Endothelial cell of umbilical vein (primary cell): ENCODE measurements at regions not wholly inside any gene's neighbourhood (a gene's known extent, or its start where the extent isn't known, plus 50 kb on each side); places are given as distances from the start of the nearest gene placed in this dataset.

ENCODE experiments used
- BruUV-seq: library from RNA; stranded (reverse); fragments of 400-500 nt; replicated peaks from 2 replicates; lab custom pipeline; 2021; lab: Mats Ljungman, UMichigan
- CTCF ChIA-PET: fragments of 300-600, 350-600 bp; sonication (Branson Sonifier 250); formaldehyde crosslinking; loops from one replicate; lab custom pipeline; 2021; ENCODE audit warnings: antibody characterized with exemption, inconsistent platforms; lab: Charles Lee
- POLR2A ChIA-PET: fragments of 300-600, 350-600 bp; sonication (Branson Sonifier 250); formaldehyde crosslinking; loops from one replicate; lab custom pipeline; 2021; ENCODE audit warnings: antibody characterized with exemption, inconsistent platforms; lab: Charles Lee
- DNase-seq: peaks from one replicate; pipeline ENCODE4 v3.0.0-alpha.2; 2011; ENCODE audit warnings: low read depth, low spot score
- FAIRE-seq: peaks from 2 replicates; lab custom pipeline; 2011; peaks lifted over from hg19 to GRCh38; lab: Jason Lieb, UNC
- H2AFZ ChIP-seq: 2 replicates; pipeline ENCODE4 v1.6.0; 2012; ENCODE audit warnings: low read depth, low read length, control low read depth, inconsistent platforms
- H3K27ac ChIP-seq: 2 replicates; pipeline ENCODE4 v1.5.1; 2011; ENCODE audit warnings: low read depth, mild to moderate bottlenecking, control low read depth, low read length, moderate library complexity; ENCODE audit not compliant: insufficient read depth
- H3K27me3 ChIP-seq, 2 experiments: 2 replicates each; pipeline versions ENCODE4 v1.6.0 to v1.6.1; 2011; ENCODE audit warnings: low read length in 2 of 2, mixed read lengths in 1 of 2; ENCODE audit not compliant: control insufficient read depth in 2 of 2, insufficient read depth in 2 of 2
- H3K36me3 ChIP-seq, 2 experiments: 2 replicates in 1 of 2; 3 replicates in 1 of 2; pipeline ENCODE4 v1.5.1; 2011; ENCODE audit warnings: low read length in 2 of 2, mild to moderate bottlenecking in 1 of 2, moderate library complexity in 1 of 2; ENCODE audit not compliant: control insufficient read depth in 2 of 2, insufficient read depth in 2 of 2; ENCODE audit errors: extremely low read depth in 1 of 2
- H3K4me1 ChIP-seq: 3 replicates; pipeline ENCODE4 v1.5.1; 2011; ENCODE audit warnings: mild to moderate bottlenecking, low read length; ENCODE audit not compliant: control insufficient read depth, insufficient read depth; ENCODE audit errors: extremely low read depth
- H3K4me2 ChIP-seq: 2 replicates; pipeline ENCODE4 v1.6.1; 2011; ENCODE audit warnings: low read length, control low read depth, mixed read lengths; ENCODE audit not compliant: insufficient read depth
- H3K4me3 ChIP-seq, 3 experiments: fragments of 200-600 bp in 1 of 3; sonication (generic), shearing (Covaris generic) in 1 of 3; replicated peaks in 1 of 3; 2 replicates each; pipeline ENCODE4 v1.5.1; 2011 to 2016; ENCODE audit warnings: control low read depth in 3 of 3, low read length in 3 of 3, mild to moderate bottlenecking in 2 of 3, inconsistent platforms in 1 of 3, low read depth in 1 of 3, moderate library complexity in 1 of 3; ENCODE audit not compliant: insufficient read depth in 1 of 3
- H3K79me2 ChIP-seq: 2 replicates; pipeline ENCODE4 v1.6.0; 2012; ENCODE audit warnings: low read length, inconsistent platforms; ENCODE audit not compliant: control insufficient read depth, insufficient read depth
- H3K9ac ChIP-seq: replicated peaks from 2 replicates; pipeline ENCODE3; 2011; ENCODE audit warnings: low read length, control low read depth; ENCODE audit not compliant: insufficient read depth; ENCODE audit errors: extremely low read depth
- H3K9me1 ChIP-seq: replicated peaks from 3 replicates; pipeline ENCODE4 v1.6.0; 2011; ENCODE audit warnings: mild to moderate bottlenecking, low read length; ENCODE audit not compliant: control insufficient read depth, insufficient read depth; ENCODE audit errors: extremely low read depth
- H3K9me3 ChIP-seq: replicated peaks from 2 replicates; pipeline ENCODE4 v1.5.1; 2012; ENCODE audit warnings: low read length, inconsistent platforms; ENCODE audit not compliant: control insufficient read depth, insufficient read depth
- H4K20me1 ChIP-seq: replicated peaks from 2 replicates; pipeline ENCODE3; 2011; ENCODE audit warnings: mild to moderate bottlenecking, low read length; ENCODE audit not compliant: control insufficient read depth, insufficient read depth; ENCODE audit errors: extremely low read depth
- EZH2 ChIP-seq: IDR thresholded peaks from 2 replicates; pipeline ENCODE4 v1.6.1; 2012; ENCODE audit warnings: borderline replicate concordance, low read depth, mild to moderate bottlenecking, moderate library complexity, low read length, inconsistent platforms; ENCODE audit not compliant: severe bottlenecking
- FOS ChIP-seq: IDR thresholded peaks from 2 replicates; pipeline ENCODE4 v1.6.1; 2011; ENCODE audit warnings: mild to moderate bottlenecking, low read length, moderate library complexity, borderline replicate concordance; ENCODE audit not compliant: insufficient read depth
- GATA2 ChIP-seq: IDR thresholded peaks from 2 replicates; pipeline ENCODE4 v1.7.0; 2011; ENCODE audit warnings: low read depth, mild to moderate bottlenecking, moderate library complexity, mixed read lengths, low read length; ENCODE audit not compliant: insufficient read length, insufficient read depth
- JUN ChIP-seq: IDR thresholded peaks from 2 replicates; pipeline ENCODE4 v1.6.1; 2011; ENCODE audit warnings: borderline replicate concordance, low read depth; ENCODE audit not compliant: insufficient read length, insufficient read depth
- MYC ChIP-seq: IDR thresholded peaks from one replicate; pipeline ENCODE4 v1.6.1; 2011; ENCODE audit warnings: mild to moderate bottlenecking, low read depth, low read length
- dilution Hi-C: fragments of 300-500 bp; cut with MboI; formaldehyde crosslinking; loops from one replicate; pipeline ENCODE4 v1.15.0; 2019; ENCODE audit warnings: low sequenced_read_pairs; ENCODE audit not compliant: extremely low pct_ligation_motif_present
- intact Hi-C: fragments of 100-400 bp; cut with micrococcal nuclease; formaldehyde crosslinking; loops from one replicate; pipeline ENCODE4 v1.10.0; 2022
- TF ChIP-seq, protein P1 (sequence below): IDR thresholded peaks from 2 replicates; pipeline ENCODE4 v1.6.1; 2011; ENCODE audit not compliant: insufficient read depth, insufficient read length

DNA sequence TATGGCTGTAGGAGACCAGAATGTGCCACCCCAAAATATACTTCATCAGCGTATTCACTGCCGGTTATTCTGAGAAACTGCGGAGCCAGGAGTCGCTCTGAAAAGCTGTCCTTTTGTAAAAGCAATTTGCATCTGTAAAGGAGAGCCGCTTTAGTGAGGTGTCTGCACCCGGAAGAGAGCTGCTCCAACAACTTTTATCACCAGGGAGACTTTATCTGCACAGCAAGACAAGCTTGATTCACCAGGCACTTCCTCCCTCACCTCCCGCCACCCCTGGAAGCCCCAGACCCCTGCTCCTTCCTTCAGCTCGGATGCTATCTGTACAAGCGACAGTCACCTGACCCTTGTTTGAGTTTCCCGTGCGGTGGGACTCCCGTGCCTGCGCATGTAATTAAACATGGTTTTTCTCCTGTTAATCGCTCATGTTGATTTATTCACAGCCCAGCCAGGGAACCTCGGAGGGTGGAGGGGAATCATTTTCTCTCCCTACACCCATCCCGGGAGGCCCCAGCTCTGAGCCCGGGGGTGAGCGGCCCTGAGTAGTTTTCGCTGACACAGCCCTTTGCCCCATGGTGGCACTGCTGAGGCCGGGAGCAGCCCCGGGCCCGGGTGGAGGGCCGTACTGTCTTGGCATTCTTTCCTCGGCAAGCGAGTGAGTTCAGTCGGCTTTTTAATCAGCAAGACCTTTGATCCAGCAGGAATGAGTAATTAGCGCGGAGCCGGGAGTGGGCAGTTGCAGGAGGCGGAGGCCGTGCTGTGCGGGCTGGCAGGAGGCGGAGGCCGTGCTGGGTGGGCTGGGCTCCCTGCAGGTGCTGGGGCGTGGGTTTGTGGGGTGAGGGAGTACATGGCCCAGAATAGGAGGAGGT is 222.7 kb upstream of the CIBAR2 start:
- no peaks in the 10 kb centered on the region for H3K79me2 ChIP-seq
- ChIA-PET POLR2A (no interaction called here), CTCF (interaction anchor here (1.0 to 2.2 kb wide), 9 partner anchors 10 to 282 kb away, joined by 3 to 13 read pairs (median 3); no protein-coding TSS in a partner anchor)
- no peaks in the 10 kb centered on the region for H4K20me1 ChIP-seq
- H3K9ac ChIP-seq = no peak overlapping the region
- TF ChIP-seq MYC (no peak), GATA2 (peak; percentile 44)
- H3K9me1 ChIP-seq = no peaks in the 10 kb centered on the region
- peak; percentile 77 for FAIRE-seq
- no peaks in the 10 kb centered on the region for H3K27me3 ChIP-seq
- H3K4me3 ChIP-seq = peak overlapping the region in 1 of 3 experiments; percentile 33
- DNase-seq = peak; percentile 49
- peak overlapping the region; percentile 36 for H2AFZ ChIP-seq
- intact Hi-C loops (loop anchor here (2.0 to 10.0 kb wide), 2 partner anchors 16 to 220 kb away; partner anchors contain the start of gene CIBAR2), dilution Hi-C loops (no loop called here)
- H3K9me3 ChIP-seq = no peaks in the 10 kb centered on the region
- peak overlapping the region; percentile 54 for H3K4me2 ChIP-seq
- H3K36me3 ChIP-seq = no peaks in the 10 kb centered on the region
- no TSS peak for BruUV-seq
- H3K4me1 ChIP-seq = peaks cover 15% of the 10 kb centered on the region
- H3K27ac ChIP-seq = no peak overlapping the region

DNA sequence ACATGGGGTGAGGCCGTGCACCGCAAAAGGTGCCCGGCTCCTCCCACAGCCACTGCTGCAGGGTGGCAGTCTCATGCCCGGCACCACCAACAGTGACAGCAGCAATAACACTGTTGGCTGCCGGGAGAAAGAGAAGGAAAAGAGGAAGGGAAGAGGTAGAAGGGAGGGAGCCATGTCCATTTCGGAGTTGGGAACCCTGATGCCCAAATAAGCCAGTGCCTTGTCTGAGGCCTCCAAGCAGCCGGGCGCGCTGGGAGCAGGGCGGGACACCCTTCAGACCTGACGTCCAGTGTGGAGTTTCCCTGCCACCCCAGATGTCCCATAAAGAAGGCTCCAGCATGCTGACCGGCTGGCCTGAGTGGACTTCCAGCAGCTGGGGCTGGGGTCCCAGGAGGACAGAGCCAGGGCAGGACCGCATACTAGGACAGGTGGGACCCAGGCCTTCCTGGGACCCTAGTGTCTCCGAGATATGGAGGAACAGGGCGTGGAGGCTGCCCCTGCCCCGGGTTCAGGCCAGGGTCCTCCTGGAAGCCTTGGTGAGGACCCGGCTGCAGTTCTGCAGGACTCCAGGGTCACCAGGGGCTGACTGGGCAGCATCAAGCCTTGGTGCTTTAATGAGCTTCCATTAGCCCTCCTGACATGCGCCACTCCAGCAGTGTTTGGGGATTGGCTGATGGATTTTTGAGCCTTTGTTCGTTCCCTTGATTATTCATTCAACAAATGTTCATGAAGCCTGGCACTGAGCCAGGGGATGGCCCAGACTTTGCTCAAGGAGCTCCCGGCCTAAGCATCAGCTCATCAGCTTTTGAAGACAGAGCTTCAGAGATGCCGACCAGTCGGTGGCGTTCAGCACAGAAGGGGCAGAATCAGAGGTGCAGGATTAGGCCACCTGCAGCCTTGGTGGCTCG is 223.6 kb upstream of the CIBAR2 start:
- Histone ChIP-seq H2AFZ (no peak overlapping the region), H4K20me1 (no peaks in the 10 kb centered on the region), H3K79me2 (no peaks in the 10 kb centered on the region), H3K4me3 (no peak overlapping the region), H3K9ac (no peak overlapping the region), H3K4me2 (peak overlapping the region; percentile 54), H3K9me3 (no peaks in the 10 kb centered on the region), H3K27me3 (no peaks in the 10 kb centered on the region), H3K27ac (no peak overlapping the region), H3K36me3 (no peaks in the 10 kb centered on the region), H3K9me1 (no peaks in the 10 kb centered on the region), H3K4me1 (peaks cover 12% of the 10 kb centered on the region)
- intact Hi-C loops (loop anchor here (2.0 to 10.0 kb wide), 2 partner anchors 15 to 221 kb away; partner anchors contain the start of gene CIBAR2), dilution Hi-C loops (no loop called here)
- ChIA-PET POLR2A (interaction anchor here (0.7 kb wide), 1 partner anchor 1213 kb away, joined by 3 read pairs; no protein-coding TSS in a partner anchor), CTCF (no interaction called here)
- TF ChIP-seq MYC = no peak
- TF ChIP-seq EZH2 = no peak
- TF ChIP-seq, protein P1, sequence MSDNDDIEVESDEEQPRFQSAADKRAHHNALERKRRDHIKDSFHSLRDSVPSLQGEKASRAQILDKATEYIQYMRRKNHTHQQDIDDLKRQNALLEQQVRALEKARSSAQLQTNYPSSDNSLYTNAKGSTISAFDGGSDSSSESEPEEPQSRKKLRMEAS = no peak
- TF ChIP-seq JUN = no peak
- TF ChIP-seq FOS = no peak
- FAIRE-seq (peak; percentile 62), DNase-seq (no peak)
- no TSS peak for BruUV-seq
